GM13976 (cell line): ENCODE measurements at regions not wholly inside any gene's neighbourhood (a gene's known extent, or its start where the extent isn't known, plus 50 kb on each side); places are given as distances from the start of the nearest gene placed in this dataset.

Experiments used
- DNase-seq: peaks from one replicate; pipeline ENCODE4 v3.0.0; 2012; ENCODE audit warnings: low spot score
- in situ Hi-C: fragments of 300-500 bp; cut with MboI; formaldehyde crosslinking; loops from one replicate; pipeline ENCODE4 v1.12.0; 2022; ENCODE audit warnings: low sequenced_read_pairs, mixed read lengths, inconsistent platforms; ENCODE audit not compliant: unreplicated experiment
- TF ChIP-seq, protein P1 (sequence below): IDR thresholded peaks from 2 replicates; pipeline ENCODE4 v1.5.1; 2012; ENCODE audit warnings: borderline replicate concordance, mild to moderate bottlenecking; ENCODE audit not compliant: insufficient read depth; ENCODE audit errors: extremely low read depth, missing control alignments, control extremely low read depth

DNA sequence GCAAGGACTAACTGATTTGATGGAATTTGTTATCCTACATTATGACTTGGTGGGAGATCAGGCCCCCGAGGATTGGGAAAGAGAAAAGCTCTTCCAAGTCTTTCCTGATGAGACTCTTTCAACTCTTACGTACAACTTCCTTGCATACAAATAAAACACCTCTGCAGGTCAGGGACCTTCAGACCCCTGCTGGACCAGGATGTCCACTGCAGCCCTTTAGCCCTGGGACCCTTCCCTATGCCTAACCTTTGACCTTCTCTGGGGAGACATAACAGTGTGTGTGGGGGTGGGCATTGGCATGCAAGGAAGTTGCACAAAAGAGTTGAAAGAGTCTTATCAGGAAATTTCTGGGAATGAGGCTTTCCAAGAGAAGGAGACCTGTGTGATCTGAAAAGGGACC, 859.4 kb downstream of the TYW1 start:
- in situ Hi-C loops: no loop called here
- TF ChIP-seq, protein P1, sequence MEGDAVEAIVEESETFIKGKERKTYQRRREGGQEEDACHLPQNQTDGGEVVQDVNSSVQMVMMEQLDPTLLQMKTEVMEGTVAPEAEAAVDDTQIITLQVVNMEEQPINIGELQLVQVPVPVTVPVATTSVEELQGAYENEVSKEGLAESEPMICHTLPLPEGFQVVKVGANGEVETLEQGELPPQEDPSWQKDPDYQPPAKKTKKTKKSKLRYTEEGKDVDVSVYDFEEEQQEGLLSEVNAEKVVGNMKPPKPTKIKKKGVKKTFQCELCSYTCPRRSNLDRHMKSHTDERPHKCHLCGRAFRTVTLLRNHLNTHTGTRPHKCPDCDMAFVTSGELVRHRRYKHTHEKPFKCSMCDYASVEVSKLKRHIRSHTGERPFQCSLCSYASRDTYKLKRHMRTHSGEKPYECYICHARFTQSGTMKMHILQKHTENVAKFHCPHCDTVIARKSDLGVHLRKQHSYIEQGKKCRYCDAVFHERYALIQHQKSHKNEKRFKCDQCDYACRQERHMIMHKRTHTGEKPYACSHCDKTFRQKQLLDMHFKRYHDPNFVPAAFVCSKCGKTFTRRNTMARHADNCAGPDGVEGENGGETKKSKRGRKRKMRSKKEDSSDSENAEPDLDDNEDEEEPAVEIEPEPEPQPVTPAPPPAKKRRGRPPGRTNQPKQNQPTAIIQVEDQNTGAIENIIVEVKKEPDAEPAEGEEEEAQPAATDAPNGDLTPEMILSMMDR: no peak
- no peak for DNase-seq

DNA sequence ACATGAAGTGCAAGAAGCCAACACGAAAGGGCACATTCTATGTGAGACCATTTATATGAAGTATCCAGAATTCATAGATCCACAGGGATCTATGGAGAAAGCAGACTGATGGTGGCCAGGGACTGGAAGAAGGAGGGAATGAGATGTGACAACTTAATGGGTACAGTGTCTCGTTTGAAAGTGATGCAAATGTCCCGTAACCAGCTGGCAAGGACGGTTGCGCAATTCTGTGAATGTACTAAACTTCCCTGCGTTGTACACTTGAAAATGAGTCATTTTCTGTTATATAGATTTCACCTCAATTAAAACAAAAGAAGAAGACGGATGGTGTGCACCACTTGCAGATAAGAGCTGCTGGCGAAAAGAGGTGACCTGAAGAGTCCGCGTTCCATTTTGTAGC, 861.1 kb downstream of the TYW1 start:
- DNase-seq: no peak

DNA sequence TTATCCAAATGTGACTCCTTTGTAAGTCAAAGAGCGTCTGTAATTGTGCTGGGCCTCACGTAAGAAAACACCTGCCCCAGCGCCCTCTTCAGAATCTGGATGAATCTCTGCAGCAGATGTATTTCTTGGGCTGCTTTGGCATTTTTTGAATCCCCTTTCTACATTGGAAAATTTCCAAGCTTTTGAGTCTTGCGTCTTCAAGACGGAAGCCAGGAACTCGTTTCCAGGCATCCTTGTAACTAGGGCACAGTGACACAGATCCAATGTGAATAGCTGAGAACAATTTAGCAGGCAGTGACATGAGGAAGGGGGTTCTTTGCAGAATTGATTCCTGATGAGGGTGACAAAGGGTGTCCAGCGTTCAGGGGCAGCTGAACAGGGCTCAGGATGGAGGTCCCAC, 862.3 kb downstream of the TYW1 start:
- no peak for DNase-seq
- TF ChIP-seq, protein P1: no peak
- in situ Hi-C loops: no loop called here

More for the DNA sequence above, 861.1 kb downstream of the TYW1 start:
- TF ChIP-seq, protein P1: no peak
- in situ Hi-C loops: no loop called here

DNA sequence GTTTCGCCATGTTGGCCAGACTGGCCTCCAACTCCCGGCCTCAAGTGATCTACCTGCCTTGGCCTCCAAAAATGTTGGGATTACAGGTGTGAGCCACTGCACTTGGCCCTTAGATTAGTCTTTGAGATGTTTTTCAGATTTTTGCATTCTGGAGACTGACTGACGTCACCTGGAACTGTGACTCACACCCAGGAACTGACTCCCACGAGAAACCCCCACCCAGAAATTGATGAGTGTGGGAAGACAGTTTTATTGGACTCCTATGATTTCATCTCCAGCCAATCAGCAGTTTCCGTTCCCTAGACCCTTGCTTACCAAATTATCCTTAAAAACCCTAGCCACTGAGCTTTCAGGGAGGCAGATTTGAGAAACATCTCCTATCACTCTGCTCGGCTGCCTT, 867.3 kb downstream of the TYW1 start:
- DNase-seq: no peak
- in situ Hi-C loops: no loop called here
- TF ChIP-seq, protein P1: no peak

DNA sequence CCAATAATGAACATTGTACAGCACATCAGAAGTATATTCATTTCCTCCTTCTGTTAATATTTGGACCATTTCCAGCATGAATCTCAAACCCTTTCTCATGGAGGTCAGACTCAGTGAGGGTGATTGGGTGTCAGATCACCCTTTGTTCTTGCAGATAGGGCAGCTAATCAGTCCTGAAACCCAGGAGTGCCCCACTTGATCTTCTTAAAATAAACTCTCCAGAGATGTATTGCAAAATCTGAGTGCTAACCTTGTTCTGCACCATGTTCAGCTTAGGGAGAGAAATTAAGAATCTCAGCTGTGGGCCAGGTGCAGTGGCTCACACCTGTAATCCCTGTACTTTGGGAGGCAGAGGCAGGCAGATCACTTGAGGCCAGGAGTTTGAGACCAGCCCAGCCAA, 869.4 kb downstream of the TYW1 start:
- TF ChIP-seq, protein P1: no peak
- DNase-seq: no peak
- in situ Hi-C loops: no loop called here

DNA sequence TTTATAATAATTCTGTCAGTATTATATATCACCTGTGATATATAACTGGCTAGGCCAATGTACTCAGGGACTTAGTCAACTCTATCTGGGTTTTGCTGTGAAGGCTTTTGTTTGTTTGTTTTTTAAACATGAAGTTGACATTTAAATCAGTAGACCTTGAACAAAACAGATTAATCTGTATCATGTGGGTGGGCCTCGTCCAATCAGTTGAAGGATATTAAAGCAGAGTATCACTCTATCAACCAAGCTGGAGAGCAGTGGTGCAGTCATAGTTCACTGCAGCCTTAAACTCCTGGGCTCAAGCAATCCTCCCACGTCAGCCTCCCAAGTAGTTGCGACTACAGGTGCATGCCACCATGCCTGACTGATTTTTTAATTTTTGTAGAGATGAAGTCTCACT, 870.2 kb downstream of the TYW1 start:
- in situ Hi-C loops: no loop called here
- TF ChIP-seq, protein P1: no peak
- no peak for DNase-seq

DNA sequence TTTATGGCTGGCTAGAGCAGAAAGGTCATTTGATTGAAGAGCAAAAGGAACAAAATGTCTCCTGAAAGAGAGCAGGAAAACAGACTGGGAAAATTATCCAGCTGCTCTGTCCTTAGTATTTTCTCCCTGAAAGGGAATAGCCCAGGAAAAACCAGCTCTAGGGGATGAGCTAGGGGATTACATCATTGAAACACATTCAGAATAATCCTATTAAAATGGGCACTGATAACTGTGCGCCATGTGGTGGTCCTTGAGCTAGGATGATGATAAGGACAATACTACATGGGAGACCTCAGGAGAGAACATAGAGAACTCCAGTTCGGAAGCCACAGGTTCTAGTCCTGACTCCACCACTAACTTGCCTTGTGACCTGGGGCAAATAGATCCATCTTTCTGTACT, 873.8 kb downstream of the TYW1 start:
- in situ Hi-C loops: no loop called here
- no peak for DNase-seq
- TF ChIP-seq, protein P1: no peak
